ENCODE measurements at regions not wholly inside any gene's neighbourhood (a gene's known extent, or its start where the extent isn't known, plus 50 kb on each side); places are given as distances from the start of the nearest gene placed in this dataset.
"Not testable (repeated sequence)": the region's sequence is repeated elsewhere in the genome, so short reads cannot be mapped to it uniquely, and the experiment has no call there.

DNA sequence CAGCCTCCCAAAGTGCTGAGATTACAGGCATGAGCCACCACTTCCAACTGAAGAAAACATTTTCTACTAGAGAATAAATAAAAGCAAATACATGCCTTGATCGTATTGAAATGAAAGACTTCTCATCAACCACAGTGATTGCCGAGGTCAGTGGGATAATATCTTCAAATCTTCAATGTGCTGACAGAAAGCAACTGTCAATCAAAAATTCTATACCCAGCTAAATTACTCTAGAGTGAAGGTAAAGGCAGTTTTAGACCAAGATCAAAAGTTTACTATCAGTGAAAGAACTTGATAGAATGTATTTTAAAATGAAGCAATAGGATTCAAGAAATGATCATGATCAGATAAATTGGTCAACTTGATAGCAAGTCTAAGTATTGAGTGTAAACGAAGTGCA is 130.6 kb downstream of the BRD1 start:
- no peak for DNase-seq (ENCODE audit: low read depth)

DNA sequence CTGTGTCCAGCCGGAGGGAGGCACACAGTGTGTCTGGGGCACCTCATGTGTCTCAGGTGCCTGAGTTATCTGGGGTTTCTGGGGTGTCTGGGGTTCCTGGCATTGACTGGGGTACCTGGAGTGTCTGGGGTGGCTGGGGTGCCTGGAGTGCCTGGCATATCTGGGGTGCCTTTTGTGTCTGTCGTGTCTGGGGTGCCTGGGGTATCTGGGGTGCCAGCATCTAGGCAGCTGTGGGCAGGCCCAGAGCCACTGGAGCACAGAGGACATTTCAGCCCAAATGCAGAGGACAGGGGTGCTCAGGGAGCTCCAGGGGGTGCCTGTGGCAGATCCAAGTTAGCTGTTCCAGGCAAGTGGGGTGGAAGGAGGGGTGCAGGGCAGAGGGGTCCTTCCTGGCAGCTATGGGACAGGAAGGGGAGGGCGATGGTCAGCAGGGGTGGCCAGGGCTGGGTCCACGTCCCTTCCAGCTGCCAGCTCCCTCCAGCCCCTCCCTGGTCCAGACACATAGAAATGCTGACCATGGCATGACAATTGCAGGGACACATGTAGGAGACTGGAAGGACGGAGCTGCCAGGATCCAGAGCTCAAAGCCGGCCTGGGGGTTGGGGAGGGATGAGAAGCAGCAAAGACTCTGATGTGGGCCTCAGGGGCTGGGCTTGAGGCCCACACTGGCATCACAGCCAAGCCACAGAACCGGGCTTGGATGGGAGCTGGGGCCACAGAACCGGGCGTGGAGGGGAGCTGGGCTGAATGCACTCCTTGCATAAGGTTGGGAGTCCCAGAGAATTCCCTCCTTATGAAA is 133.0 kb downstream of the BRD1 start:
- DNase-seq (ENCODE audit: low read depth), result no peak

DNA sequence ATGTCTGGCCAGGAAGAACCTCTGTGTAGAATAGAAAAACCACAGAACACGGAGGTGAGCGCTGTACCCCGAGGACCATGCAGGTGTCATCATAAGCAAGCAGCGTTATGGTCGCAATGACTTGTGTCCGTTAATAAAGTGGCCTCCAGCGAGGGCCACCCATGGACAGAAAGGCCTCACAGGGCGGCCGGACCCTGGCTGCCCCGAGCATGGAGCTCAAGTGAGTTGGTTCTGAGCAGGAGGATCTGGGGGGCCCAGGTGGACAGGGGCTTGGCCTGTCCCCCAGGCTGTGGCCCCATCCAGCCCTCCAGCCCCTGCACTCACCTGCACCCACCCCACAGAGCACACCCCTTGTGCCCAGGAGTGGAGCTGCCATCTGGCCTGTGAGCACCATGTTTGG is 133.8 kb downstream of the BRD1 start:
- no peak for DNase-seq (ENCODE audit: low read depth)

DNA sequence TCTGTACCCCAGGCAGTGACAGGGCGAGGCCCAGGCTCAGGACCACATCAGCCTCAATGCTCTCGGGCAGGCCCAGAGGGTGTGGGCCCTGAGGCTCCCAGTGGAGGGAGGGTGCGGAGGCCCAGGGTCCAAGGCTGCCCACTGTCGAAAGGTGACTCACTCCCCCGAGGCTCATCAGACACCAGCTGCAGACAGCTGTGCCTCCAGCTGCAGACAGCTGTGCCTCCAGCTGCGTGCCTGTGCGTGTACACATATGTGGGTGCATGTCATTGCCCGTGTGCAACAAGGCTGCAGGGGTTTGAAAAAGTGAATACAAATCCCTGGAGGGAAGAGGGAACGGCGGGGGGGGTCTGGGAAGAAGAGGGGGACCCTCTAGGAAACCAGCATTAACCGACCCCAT is 134.3 kb downstream of the BRD1 start:
- DNase-seq (ENCODE audit: low read depth), result no peak

DNA sequence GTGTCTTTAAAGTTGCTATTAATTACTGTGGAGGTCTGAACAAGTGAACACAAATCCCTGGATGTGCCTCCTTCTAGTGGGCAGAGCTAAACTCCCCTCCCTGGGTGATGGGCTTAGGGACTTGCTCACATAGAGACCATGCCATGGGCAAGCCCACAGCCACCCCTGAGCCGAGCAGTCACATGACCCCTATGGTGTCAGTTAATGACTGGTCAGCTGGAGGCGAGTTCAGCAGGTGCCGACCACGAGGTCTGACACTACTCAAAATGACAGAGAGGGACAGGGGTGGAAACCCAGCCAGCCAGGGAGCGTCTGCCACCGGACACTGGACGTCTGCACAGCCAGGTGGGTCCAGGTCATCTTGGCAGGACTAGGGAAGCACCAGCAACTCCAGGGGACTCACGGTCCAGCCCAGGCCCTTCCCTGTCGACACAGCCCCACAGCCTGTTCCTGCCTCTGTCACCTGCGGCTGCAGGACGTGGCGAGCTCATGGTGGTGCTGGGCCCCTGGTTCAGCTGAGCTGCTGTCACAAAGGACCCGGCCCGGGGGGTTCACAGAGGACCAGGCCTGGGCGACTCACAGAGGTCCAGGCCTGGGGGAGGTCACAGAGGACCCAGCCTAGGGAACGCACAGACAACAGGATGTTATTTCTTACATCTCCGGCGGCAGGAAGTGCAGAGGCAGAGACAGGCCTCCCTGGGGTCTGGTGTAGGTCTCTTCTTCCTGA is 135.0 kb downstream of the BRD1 start:
- DNase-seq (ENCODE audit: low read depth), result no peak

DNA sequence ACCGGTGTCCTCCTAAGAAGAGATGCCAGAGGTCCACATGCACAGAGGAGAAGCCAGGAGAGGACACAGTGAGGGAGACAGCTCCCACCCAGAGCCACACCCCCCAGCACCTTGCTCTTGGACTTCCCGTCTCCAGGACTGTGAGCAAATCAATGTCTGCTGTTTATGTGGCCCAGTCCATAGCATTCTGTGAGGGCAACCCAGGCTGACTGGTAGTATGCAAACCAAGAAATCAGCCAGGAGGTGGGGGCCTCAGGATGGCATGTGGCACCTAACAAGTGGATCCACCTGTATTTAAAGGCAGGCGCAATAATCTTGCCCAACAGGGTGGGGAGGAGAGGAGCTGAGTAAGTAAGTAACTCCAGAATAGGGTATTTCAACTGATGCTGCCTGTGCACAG is 136.4 kb downstream of the BRD1 start:
- no peak for DNase-seq (ENCODE audit: low read depth)

DNA sequence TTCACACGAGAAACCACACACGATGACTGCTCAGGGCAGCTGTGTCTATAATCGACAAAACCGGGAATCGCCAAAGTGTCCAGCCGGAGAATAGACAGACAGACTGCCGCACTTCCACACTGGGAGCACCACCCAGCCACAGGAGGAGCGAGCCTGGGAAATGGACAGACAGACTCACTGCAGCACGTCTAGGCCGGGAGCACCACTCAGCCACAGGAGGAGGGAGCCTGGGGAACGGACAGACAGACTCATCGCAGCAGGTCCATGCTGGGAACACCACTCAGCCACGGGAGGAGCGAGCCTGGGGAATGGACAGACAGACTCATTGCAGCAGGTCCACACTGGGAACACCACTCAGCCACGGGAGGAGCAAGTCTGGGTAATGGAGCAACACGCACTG is 137.2 kb downstream of the BRD1 start:
- no peak for DNase-seq (ENCODE audit: low read depth)

DNA sequence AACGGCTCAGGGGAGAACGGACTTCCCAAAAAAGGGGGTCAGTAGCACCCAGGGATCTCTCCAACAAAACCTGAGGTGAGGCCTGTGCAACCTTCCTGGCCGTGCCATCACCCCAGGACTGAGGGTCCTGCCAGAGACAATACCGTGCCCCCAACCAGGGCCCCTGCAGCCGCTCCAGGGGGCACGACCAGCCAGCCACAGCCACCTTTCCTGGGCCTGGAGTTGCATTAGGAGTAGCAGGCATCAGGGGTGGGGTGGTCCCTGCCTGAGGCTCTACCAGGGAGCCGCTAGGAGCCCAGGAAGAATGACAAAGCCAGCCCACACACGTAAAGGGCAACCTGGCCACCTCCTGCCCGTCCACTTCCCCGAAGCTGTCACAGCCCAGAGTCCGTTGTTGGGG is 137.8 kb downstream of the BRD1 start:
- DNase-seq (ENCODE audit: low read depth), result no peak

DNA sequence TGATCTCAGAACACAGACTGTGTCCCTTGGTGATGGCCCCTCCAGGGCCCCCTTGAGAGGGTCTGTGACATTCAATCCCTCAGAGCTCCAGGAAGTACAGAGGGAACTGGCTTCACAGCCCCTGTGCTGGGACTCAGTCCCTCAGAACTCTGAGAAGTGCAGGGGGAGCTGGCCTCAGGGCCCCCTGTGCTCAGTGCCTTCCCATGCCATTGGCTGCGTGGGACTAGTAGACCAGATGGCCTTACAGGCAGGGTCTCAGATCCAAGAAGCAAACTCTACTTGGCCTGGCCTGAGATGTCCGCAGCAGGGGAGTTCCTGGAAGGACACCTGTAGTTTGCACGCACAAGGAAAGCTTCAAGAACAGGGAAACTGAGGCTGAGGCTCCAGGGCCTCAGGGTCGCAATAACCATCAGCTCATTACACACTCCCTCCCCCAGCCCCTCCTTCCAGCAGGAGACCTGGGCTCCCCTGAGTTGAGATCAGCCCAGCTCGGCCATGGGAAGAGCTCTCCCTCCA is 138.4 kb downstream of the BRD1 start:
- DNase-seq (ENCODE audit: low read depth), result no peak

DNA sequence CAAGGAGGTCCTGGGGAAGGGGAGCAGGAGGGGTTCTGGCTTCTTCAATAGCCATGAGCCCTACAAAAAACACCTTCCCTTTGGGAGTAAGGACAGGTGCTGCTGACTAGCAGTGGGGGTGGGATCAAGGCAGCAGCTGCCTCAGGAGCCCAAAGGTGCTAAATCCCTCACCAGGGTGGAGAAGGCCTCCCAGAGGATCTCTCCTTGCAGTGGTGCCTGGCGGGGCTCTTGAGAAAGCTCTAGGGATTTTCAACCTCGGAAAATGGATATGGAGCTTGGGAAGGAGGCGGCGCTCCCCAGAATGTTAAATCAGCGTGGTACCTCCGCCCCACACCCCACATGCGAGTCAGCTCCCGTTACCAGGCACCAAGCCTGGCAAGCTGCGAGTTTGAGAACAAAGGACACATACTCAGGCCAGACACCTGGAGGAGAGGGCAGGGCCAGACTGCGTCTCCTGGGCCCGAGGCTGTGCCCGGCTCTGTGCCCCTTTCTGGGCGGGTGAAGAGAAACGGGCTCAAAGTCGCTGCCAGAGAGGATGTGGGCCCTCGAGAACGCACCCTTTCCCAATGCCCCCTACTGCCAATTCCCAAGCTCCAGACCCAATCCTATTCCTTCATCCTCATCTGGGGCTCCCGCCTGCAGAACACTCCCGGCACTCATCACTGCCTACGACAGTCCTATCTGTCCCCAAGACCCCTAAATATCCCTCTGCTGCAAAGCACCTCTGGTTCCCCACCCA is 139.0 kb downstream of the BRD1 start:
- no peak for DNase-seq (ENCODE audit: low read depth)

DNA sequence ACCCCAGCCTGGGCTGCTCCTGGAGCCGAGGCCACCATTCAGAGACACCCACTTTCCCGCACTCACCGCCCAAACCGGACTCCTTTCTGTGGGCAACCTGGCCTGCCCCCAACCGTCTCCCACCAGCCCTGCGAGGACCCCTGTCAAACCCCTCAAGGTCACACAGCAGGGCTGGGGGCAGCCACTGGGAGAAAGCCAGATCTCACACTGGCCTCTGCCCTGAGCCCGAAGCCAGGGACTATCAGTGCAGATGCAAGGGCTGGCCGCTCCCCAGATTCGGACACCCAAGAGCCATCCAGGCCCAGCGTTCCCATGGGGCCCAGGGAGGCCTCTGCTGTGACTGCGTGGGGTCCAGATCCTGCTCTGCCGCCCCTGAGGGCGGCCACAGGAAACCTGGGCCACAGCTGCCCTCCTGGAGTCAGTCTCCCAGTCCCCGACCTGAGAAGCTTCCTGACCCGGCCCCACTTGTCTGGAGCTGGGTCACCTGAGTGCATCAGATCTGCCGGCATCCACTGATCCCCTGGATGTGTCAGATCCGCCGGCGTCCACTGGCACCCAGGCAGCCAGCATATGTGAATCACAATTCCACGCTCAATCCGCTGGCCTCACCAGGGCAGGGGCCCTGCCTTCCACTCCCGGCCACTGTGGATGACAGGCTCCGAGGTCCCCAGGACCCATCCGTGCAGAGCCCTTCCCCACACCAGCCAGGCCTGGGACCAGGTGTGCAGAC is 139.7 kb downstream of the BRD1 start:
- no peak for DNase-seq (ENCODE audit: low read depth)

DNA sequence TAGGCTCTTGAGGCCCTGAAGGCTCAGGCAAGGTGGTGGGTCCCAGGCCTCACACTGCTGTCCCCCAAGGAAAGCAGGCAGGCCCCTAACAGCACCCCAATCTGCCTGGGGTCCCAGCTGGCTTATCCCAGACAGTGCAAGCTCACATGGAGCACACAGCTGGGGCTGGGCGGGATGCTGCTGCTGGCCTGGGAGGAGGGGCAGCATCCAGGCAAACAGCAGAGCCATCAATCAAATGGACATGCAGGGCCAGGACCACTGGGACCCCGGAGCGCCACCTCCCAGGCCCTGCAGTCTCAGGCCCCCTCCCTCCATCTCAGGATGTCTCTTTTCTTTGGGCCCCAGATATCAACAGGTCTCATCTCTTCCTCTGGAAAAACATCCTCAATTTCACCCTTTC is 140.3 kb downstream of the BRD1 start:
- DNase-seq (ENCODE audit: low read depth), result no peak

DNA sequence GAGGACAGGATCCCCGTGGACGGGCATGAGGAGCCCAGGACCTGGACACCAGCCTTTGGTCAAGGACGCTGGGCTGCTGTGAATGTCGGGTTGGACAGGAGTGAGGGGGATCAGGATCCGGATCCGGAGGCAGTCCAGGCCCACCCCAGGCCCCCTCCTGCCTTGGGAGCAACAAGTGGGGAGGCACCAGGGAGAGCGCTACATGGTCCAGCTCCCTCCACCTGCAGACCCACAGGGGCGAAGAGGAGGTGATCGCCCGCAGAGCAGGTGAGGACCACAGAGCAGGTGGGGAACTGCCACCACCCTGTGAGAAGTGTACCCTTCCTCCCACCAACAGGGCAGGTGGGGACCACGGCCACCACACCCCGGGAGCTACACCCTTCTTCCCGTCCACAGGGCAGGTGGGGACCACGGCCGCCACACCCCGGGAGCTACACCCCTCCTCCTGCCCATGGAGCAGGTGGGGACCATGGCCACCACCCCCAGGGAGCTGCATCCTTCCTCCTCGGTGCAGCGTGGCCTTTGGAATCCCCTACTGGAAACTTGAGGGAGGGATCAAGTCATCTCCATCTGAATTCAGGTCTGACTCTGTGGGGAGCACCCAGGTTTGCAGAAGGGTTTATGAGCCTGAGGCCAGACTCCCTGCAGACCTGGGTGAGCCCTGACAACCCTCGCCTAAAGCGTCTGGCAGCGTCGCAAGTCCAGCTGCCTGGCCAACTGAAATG is 141.0 kb downstream of the BRD1 start:
- DNase-seq (ENCODE audit: low read depth), result no peak

DNA sequence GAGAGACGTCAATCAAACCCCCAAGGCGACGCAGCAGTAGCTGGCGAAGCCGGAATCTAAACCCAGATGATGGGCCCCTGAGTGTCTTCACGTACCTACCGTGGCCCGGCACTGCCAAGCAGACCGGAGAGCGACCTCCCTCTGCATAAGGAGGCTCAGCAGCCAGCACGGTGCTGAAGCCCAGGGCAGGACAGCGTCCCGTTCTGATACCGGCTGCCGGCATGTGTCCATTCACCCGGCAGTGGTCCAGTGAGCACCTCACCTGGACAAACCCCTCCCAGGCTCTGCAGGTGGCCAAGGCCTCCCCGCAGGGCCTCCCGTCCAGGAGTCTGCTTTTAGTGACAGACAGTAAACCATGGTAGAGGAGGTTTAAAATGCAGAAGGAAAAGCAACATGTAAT is 142.0 kb downstream of the BRD1 start:
- DNase-seq (ENCODE audit: low read depth), result no peak

DNA sequence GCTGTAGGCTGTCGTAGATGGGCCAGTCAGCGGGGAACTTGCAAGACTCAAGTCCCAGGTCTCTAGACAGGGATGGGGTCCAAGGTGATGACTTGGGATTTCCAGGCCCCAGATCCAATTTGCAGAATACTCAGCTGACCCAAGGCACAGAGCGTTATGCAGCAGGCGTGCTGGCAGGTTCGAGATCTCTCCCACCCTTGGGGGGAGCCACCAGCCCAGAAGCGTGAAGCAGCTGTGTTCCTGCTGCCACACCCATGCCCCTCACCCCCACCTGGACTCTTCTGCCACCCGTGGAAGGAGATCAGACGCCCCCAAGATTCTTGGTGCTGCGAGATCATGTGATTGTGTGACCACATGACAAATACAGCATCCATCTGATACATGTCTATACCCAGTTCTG is 142.6 kb downstream of the BRD1 start:
- DNase-seq (ENCODE audit: low read depth), result no peak

DNA sequence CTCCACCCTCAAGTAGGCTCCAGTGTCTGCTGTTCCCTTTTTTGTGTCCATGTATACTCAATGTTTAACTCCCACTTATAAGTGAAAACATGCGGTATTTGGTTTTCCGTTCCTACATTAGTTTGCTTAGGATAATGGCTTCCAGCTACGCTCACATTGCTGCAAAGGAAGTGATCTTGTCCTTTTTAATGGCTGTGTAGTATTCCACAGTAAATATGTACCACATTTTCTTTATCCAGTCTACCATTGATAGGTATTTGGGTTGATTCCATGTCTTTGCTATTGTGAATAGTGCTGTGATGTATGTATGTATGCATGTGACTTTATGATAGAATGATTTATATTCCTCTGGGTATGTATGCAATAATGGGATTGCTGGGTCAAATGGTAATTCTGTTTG is 144.6 kb downstream of the BRD1 start:
- DNase-seq (ENCODE audit: low read depth), result no peak

DNA sequence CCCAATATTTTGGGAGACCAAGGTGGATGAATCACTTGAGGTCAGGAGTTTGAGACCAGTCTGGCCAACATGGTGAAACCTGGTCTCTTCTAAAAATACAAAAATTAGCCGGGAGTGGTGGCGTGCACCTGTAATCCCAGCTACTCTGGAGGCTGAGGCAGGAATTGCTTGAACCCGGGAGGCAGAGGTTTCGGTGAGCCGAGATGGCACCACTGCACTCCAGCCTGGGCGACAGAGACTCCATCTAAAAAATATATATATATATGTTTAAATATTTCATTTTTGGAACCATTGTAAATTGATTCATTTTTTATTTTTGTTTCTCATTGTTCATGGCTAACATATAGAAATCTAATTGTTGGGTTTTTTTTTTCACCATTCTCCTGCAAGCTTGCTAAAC is 146.9 kb downstream of the BRD1 start:
- not testable (repeated sequence) for DNase-seq (ENCODE audit: low read depth)

DNA sequence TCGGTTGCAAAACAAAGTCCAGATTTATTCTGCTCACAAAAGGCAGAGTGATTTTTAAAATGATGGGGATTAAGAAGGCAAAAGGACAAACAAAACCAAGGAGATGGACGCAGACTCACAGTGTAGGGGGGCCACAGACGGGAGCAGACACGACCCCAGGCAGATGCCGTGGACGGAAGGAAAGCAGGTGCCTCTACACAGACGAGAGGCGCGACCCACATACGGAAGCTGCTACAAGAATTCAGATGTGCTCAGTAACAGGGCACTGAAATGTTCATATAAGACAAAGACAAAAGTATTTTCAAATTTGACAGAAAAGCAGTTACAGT is 148.9 kb downstream of the BRD1 start:
- no peak for DNase-seq (ENCODE audit: low read depth)

DNA sequence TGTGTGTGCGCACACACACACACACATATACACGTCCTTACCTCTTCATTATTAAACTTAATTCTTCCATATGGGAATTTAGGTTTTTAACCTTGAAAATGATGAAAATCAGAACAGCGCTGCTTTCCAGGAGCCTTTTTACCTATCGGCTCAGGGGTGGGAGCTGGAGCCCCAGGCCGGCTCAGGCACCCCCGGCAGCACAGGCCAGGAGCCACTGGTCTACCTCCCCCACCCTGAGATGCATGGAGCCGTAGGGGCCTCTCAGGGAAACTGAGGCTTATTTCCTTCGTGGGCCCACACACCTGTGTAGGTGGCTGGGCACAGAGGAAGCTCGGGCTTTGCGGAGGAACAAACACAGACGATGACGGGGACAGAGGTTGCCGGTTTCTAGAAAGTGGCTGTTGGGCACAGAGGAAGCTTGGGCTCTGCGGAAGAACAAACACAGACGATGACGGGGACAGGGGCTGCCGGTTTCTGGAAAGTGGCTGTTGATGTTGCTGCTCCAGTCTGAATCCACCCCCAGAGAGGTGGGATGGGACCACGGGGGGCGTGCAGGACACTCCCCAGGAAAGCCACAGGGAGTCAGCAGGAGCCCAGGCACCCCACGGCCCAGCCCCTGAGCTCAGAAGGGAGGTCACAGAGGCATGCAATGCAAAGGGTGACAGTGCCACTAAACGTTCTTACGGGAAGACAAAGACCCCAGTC is 149.4 kb downstream of the BRD1 start:
- no peak for DNase-seq (ENCODE audit: low read depth)

DNA sequence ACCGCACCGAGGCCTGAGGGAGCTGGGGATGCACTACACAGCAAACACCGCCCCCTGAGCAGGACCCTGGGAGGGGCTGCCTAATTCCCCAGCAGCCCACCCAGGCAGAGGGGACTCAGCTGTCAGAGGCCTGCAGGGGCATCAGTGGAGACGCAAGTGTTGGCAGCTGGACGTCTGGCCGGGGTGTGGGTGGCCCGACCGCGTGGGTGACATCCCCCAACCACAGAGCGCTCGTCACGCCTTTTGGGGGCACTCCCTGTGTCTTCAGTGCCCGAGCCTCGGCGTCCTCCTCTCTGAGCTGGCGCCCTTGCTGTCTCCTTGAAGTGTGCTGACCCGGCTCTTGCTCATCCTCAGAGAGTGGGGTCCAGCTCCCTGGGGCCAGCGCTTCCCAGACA is 150.2 kb downstream of the BRD1 start:
- DNase-seq (ENCODE audit: low read depth), result no peak
